GM18861 (cell line): ENCODE measurements at regions not wholly inside any gene's neighbourhood (a gene's known extent, or its start where the extent isn't known, plus 50 kb on each side); places are given as distances from the start of the nearest gene placed in this dataset.

Experiments used
- ATAC-seq: cut with Tn5 transposase; IDR thresholded peaks from one replicate; pipeline ENCODE4 v1.9.1; 2021; ENCODE audit not compliant: unreplicated experiment

- ATAC-seq: no peak
These were observed 59.4 kb upstream of the KHDRBS2 start for GRCh38 chr6:62345446-62345845.

GRCh38 chr6:62344850-62345249 is 58.8 kb upstream of the KHDRBS2 start:
- ATAC-seq: no peak

GRCh38 chr6:62338477-62338876 is 52.5 kb upstream of the KHDRBS2 start:
- ATAC-seq: no peak
